ENCODE measurements at regions not wholly inside any gene's neighbourhood (a gene's known extent, or its start where the extent isn't known, plus 50 kb on each side); places are given as distances from the start of the nearest gene placed in this dataset.

DNA sequence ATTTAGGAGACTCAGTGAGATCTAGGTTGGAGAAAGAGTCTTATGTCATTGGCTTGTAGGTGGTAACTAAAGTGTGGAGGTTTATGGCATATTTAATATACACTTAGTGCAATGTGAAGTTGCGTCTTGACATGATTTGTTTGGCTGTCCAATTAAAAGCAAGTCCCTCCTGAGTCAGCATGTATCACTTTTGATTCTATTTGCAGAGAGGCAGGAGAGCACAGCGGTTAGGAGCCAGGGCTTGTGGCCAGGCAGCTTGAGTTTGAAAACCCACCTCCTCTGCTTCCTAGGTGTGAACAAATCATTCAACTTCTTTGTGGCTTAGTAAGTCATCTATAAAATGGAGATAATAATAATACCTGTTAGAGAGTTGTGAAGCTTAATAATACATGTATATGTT, 68.5 kb upstream of the OTX2 start:
- TF ChIP-seq, protein P1, sequence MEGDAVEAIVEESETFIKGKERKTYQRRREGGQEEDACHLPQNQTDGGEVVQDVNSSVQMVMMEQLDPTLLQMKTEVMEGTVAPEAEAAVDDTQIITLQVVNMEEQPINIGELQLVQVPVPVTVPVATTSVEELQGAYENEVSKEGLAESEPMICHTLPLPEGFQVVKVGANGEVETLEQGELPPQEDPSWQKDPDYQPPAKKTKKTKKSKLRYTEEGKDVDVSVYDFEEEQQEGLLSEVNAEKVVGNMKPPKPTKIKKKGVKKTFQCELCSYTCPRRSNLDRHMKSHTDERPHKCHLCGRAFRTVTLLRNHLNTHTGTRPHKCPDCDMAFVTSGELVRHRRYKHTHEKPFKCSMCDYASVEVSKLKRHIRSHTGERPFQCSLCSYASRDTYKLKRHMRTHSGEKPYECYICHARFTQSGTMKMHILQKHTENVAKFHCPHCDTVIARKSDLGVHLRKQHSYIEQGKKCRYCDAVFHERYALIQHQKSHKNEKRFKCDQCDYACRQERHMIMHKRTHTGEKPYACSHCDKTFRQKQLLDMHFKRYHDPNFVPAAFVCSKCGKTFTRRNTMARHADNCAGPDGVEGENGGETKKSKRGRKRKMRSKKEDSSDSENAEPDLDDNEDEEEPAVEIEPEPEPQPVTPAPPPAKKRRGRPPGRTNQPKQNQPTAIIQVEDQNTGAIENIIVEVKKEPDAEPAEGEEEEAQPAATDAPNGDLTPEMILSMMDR (IDR thresholded peaks at IDR 0.05) = no peak
- Mint-ChIP-seq H3K27ac (ENCODE audit: unreplicated experiment) (no peak overlapping the region), H3K36me3 (ENCODE audit: low read depth) (no peaks in the 10 kb centered on the region), H3K27me3 (ENCODE audit: low read depth) (peaks cover 2% of the 10 kb centered on the region), H3K9me3 (ENCODE audit: low read depth) (peaks cover 5% of the 10 kb centered on the region), H3K4me1 (ENCODE audit: low read depth) (no peaks in the 10 kb centered on the region), H3K4me3 (ENCODE audit: unreplicated experiment) (no peak overlapping the region)
- DNase-seq (ENCODE audit: low spot score) = no peak

DNA sequence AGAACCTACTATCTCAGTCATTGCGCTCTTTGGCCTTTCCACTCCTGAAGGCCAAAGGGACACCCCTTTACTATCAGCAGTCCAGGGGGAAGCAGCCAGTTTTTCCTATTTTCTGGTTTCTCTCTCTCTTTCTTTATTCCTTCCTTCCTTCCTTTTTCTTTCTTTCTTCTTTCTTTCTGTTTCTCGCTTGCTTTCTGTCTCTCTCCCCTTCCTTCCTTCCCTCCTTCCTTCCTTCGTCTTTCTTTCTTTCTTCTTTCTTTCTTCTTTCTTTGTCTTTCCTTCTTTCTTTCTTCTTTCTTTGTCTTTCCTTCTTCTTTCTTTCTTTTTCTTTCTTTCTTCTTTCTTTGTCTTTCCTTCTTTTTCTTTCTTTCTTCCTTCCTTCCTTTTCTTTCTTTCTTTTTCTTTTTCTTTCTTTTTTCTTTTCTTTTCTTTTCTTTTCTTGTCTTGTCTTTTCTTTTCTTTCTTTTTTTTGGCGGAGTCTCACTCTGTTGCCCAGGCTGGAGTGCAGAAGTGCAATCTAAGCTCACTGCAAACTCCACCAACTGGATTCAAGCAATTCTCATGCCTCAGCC, 64.9 kb upstream of the OTX2 start:
- Mint-ChIP-seq H3K9me3 (ENCODE audit: low read depth) (peaks cover 5% of the 10 kb centered on the region), H3K36me3 (ENCODE audit: low read depth) (no peaks in the 10 kb centered on the region), H3K4me1 (ENCODE audit: low read depth) (no peaks in the 10 kb centered on the region), H3K27ac (ENCODE audit: unreplicated experiment) (no peak overlapping the region), H3K27me3 (ENCODE audit: low read depth) (peaks cover 4% of the 10 kb centered on the region), H3K4me3 (ENCODE audit: unreplicated experiment) (no peak overlapping the region)
- TF ChIP-seq, protein P1 (IDR thresholded peaks at IDR 0.05) = no peak
- no peak for DNase-seq (ENCODE audit: low spot score)

DNA sequence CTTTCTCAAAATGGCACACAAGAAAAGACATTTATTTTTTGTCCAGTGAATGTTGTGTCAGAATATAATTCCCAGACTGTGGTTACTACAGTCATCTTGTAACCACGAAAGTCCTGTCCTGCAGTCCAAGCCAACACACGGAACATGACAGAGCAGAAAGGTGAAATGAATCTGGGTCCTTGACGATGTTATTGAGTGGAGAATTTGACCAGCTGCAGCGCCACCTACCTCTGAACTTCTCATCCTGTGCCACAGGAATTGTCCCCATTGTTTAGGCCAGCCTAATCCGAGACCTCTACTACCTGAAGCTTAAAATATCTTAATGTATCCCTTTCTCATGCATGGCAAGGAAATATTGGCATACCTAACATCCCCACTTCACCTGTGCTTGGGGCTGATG, 64.1 kb upstream of the OTX2 start:
- peaks cover 2% of the 10 kb centered on the region for H3K9me3 Mint-ChIP-seq (ENCODE audit: low read depth)
- H3K27ac Mint-ChIP-seq (ENCODE audit: unreplicated experiment) = no peak overlapping the region
- TF ChIP-seq, protein P1 (IDR thresholded peaks at IDR 0.05) = no peak
- no peaks in the 10 kb centered on the region for H3K36me3 Mint-ChIP-seq (ENCODE audit: low read depth)
- H3K27me3 Mint-ChIP-seq (ENCODE audit: low read depth) = peaks cover 5% of the 10 kb centered on the region
- H3K4me1 Mint-ChIP-seq (ENCODE audit: low read depth) = no peaks in the 10 kb centered on the region
- DNase-seq (ENCODE audit: low spot score) = no peak
- no peak overlapping the region for H3K4me3 Mint-ChIP-seq (ENCODE audit: unreplicated experiment)

DNA sequence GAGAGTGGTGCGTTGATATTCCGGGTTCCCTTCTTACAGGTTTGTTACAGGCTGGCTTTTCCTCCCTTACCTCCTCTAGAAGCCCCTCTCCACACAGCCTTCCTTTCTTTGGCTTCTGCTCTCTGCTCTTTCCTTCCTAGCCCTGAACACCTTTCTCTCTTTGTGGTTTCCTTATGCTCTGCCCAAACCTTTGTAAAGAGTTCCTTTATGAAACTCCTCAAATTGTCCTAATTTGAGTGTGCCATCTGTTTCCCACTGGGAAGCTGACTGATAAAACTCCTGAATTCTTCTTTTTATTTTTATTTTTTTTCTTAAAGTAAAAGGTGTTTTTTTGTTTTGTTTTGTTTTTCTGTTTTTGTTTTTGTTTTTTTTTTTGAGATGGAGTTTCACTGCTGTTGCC, 60.1 kb upstream of the OTX2 start:
- Mint-ChIP-seq H3K4me1 (ENCODE audit: low read depth) (no peaks in the 10 kb centered on the region), H3K36me3 (ENCODE audit: low read depth) (no peaks in the 10 kb centered on the region), H3K27ac (ENCODE audit: unreplicated experiment) (no peak overlapping the region), H3K9me3 (ENCODE audit: low read depth) (peaks cover 2% of the 10 kb centered on the region), H3K27me3 (ENCODE audit: low read depth) (peaks cover 7% of the 10 kb centered on the region), H3K4me3 (ENCODE audit: unreplicated experiment) (no peak overlapping the region)
- TF ChIP-seq, protein P1 (IDR thresholded peaks at IDR 0.05) = no peak
- DNase-seq (ENCODE audit: low spot score) = no peak

DNA sequence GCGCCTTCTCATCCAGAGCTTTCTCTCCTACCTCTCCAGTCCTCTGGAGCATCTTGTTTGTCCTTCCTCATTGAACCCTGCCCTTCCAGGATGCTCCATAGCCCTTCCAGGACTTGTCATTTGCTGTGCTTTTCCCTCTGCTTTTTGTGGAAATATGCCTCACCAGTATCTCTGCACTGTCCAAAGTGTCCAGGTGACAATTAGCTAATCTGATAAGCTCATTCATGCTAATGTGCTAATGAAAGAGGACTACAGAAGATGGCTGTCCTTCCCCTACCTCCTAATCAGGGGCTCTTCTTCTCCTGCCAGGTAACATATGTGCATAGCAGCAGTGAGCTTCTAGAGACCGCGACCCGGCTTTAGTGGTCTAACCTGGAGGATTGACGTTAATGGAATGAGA, 58.4 kb upstream of the OTX2 start:
- no peak for DNase-seq (ENCODE audit: low spot score)
- TF ChIP-seq, protein P1 (IDR thresholded peaks at IDR 0.05) = no peak
- H3K36me3 Mint-ChIP-seq (ENCODE audit: low read depth) = no peaks in the 10 kb centered on the region
- H3K27me3 Mint-ChIP-seq (ENCODE audit: low read depth) = peaks cover 7% of the 10 kb centered on the region
- no peak overlapping the region for H3K27ac Mint-ChIP-seq (ENCODE audit: unreplicated experiment)
- no peaks in the 10 kb centered on the region for H3K9me3 Mint-ChIP-seq (ENCODE audit: low read depth)
- no peaks in the 10 kb centered on the region for H3K4me1 Mint-ChIP-seq (ENCODE audit: low read depth)
- no peak overlapping the region for H3K4me3 Mint-ChIP-seq (ENCODE audit: unreplicated experiment)
